Keratinocyte (primary cell): ENCODE measurements at regions not wholly inside any gene's neighbourhood (a gene's known extent, or its start where the extent isn't known, plus 50 kb on each side); places are given as distances from the start of the nearest gene placed in this dataset.

ENCODE experiments used
- DNase-seq: peaks from one replicate; pipeline ENCODE4 v3.0.0-alpha.2; 2011; ENCODE audit warnings: low read depth, missing footprints, low spot score
- FAIRE-seq: peaks from 2 replicates; lab custom pipeline; 2011; peaks lifted over from hg19 to GRCh38; lab: Jason Lieb, UNC
- H2AFZ ChIP-seq: 2 replicates; pipeline ENCODE4 v1.6.0; 2012; ENCODE audit warnings: low read length, control low read depth, inconsistent platforms; ENCODE audit not compliant: control insufficient read depth
- H3K27ac ChIP-seq: 2 replicates; pipeline ENCODE4 v1.5.1; 2011; ENCODE audit warnings: low read length; ENCODE audit not compliant: control insufficient read depth, insufficient read depth
- H3K27me3 ChIP-seq: 3 replicates; pipeline ENCODE4 v1.6.0; 2011; ENCODE audit warnings: low read length; ENCODE audit not compliant: control insufficient read depth, insufficient read depth; ENCODE audit errors: extremely low read depth
- H3K36me3 ChIP-seq, 2 experiments: 2 replicates in 1 of 2; 3 replicates in 1 of 2; pipeline ENCODE4 v1.5.1; 2011; ENCODE audit warnings: low read length in 2 of 2, mild to moderate bottlenecking in 1 of 2; ENCODE audit not compliant: control insufficient read depth in 2 of 2, insufficient read depth in 2 of 2; ENCODE audit errors: extremely low read depth in 1 of 2
- H3K4me1 ChIP-seq: 3 replicates; pipeline ENCODE4 v1.5.1; 2011; ENCODE audit warnings: low read length; ENCODE audit not compliant: control insufficient read depth, insufficient read depth; ENCODE audit errors: extremely low read depth
- H3K4me2 ChIP-seq: 3 replicates; pipeline ENCODE4 v1.6.0; 2011; ENCODE audit warnings: low read depth, low read length; ENCODE audit not compliant: control insufficient read depth, insufficient read depth; ENCODE audit errors: extremely low read depth
- H3K4me3 ChIP-seq, 3 experiments: fragments of 200-600 bp in 1 of 3; sonication (generic) in 1 of 3; 2 replicates in 2 of 3; 3 replicates in 1 of 3; pipeline ENCODE4 v1.5.1; 2011 to 2016; ENCODE audit warnings: low read length in 3 of 3, mild to moderate bottlenecking in 3 of 3, control low read depth in 2 of 3, inconsistent platforms in 1 of 3, low read depth in 1 of 3, mixed read lengths in 1 of 3, mixed run types in 1 of 3, moderate library complexity in 1 of 3; ENCODE audit not compliant: control insufficient read depth in 2 of 3, insufficient read depth in 2 of 3; ENCODE audit errors: extremely low read depth in 1 of 3
- H3K79me2 ChIP-seq: 2 replicates; pipeline ENCODE4 v1.6.0; 2012; ENCODE audit warnings: low read length; ENCODE audit not compliant: control insufficient read depth, insufficient read depth
- H3K9ac ChIP-seq: 3 replicates; pipeline ENCODE4 v1.6.0; 2011; ENCODE audit warnings: low read length; ENCODE audit not compliant: control insufficient read depth, insufficient read depth; ENCODE audit errors: extremely low read depth
- H3K9me1 ChIP-seq: 3 replicates; pipeline ENCODE4 v1.6.0; 2011; ENCODE audit warnings: low read length; ENCODE audit not compliant: control insufficient read depth, insufficient read depth; ENCODE audit errors: extremely low read depth
- H3K9me3 ChIP-seq: 2 replicates; pipeline ENCODE4 v1.5.1; 2012; ENCODE audit warnings: low read depth, low read length; ENCODE audit not compliant: control insufficient read depth
- H4K20me1 ChIP-seq: 3 replicates; pipeline ENCODE4 v1.6.0; 2011; ENCODE audit warnings: low read length; ENCODE audit not compliant: control insufficient read depth, insufficient read depth; ENCODE audit errors: extremely low read depth
- CTCF ChIP-seq, 3 experiments: IDR thresholded peaks in 1 of 3; conservative IDR thresholded peaks in 1 of 3; optimal IDR thresholded peaks in 1 of 3; 2 replicates in 2 of 3; 3 replicates in 1 of 3; pipeline versions ENCODE3 to v1.5.1; 2011; ENCODE audit warnings: low read length in 3 of 3, mild to moderate bottlenecking in 3 of 3, moderate library complexity in 2 of 3, control low read depth in 1 of 3, inconsistent platforms in 1 of 3; ENCODE audit not compliant: insufficient read depth in 2 of 3; ENCODE audit errors: extremely low read depth in 1 of 3
- EZH2 ChIP-seq: IDR thresholded peaks from one replicate; pipeline ENCODE4 v1.6.1; 2012; ENCODE audit warnings: inconsistent platforms, mild to moderate bottlenecking, low read length, moderate library complexity
- dilution Hi-C: fragments of 300-500 bp; cut with MboI; formaldehyde crosslinking; loops from one replicate; pipeline ENCODE4 v1.7.0; 2020; ENCODE audit warnings: low sequenced_read_pairs; ENCODE audit not compliant: extremely low pct_ligation_motif_present

GRCh38 chr4:23728393-23728792 is 161.5 kb downstream of the PPARGC1A start:
- no peaks in the 10 kb centered on the region for H3K36me3 ChIP-seq
- H3K27ac ChIP-seq: no peak overlapping the region
- H3K4me3 ChIP-seq: no peak overlapping the region
- no peak overlapping the region for H3K9ac ChIP-seq
- no peaks in the 10 kb centered on the region for H3K79me2 ChIP-seq
- dilution Hi-C loops: no loop called here
- peaks cover 13% of the 10 kb centered on the region for H3K4me1 ChIP-seq
- H3K4me2 ChIP-seq: no peak overlapping the region
- peak; percentile 71 for DNase-seq
- H4K20me1 ChIP-seq: no peaks in the 10 kb centered on the region
- TF ChIP-seq EZH2 (no peak), CTCF (optimal IDR thresholded peaks at IDR 0.05 in 1 of 3, IDR thresholded peaks at IDR 0.05 in 1 of 3, conservative IDR thresholded peaks at IDR 0.05 in 1 of 3; ENCODE audit: extremely low read depth in 1 of 3, insufficient read depth in 2 of 3, low read length in 3 of 3) (no peak)
- peak; percentile 95 for FAIRE-seq
- H3K9me3 ChIP-seq: no peaks in the 10 kb centered on the region
- H2AFZ ChIP-seq: no peak overlapping the region
- no peaks in the 10 kb centered on the region for H3K9me1 ChIP-seq
- no peaks in the 10 kb centered on the region for H3K27me3 ChIP-seq

- no peak overlapping the region for H3K4me3 ChIP-seq
- H4K20me1 ChIP-seq: no peaks in the 10 kb centered on the region
- H3K27me3 ChIP-seq: no peaks in the 10 kb centered on the region
- H3K9ac ChIP-seq: no peak overlapping the region
- dilution Hi-C loops: no loop called here
- no peaks in the 10 kb centered on the region for H3K9me3 ChIP-seq
- H3K27ac ChIP-seq: no peak overlapping the region
- TF ChIP-seq EZH2 (no peak), CTCF (optimal IDR thresholded peaks at IDR 0.05 in 1 of 3, IDR thresholded peaks at IDR 0.05 in 1 of 3, conservative IDR thresholded peaks at IDR 0.05 in 1 of 3; ENCODE audit: extremely low read depth in 1 of 3, insufficient read depth in 2 of 3, low read length in 3 of 3) (no peak)
- no peaks in the 10 kb centered on the region for H3K36me3 ChIP-seq
- H3K79me2 ChIP-seq: no peaks in the 10 kb centered on the region
- no peaks in the 10 kb centered on the region for H3K9me1 ChIP-seq
- no peak for DNase-seq
- FAIRE-seq: no peak
- no peak overlapping the region for H2AFZ ChIP-seq
- no peaks in the 10 kb centered on the region for H3K4me1 ChIP-seq
- H3K4me2 ChIP-seq: no peak overlapping the region
Measured at GRCh38 chr4:23720556-23720955, 169.3 kb downstream of the PPARGC1A start.
